Left ventricle myocardium inferior (tissue), 1 donor: ENCODE measurements at regions not wholly inside any gene's neighbourhood (a gene's known extent, or its start where the extent isn't known, plus 50 kb on each side); places are given as distances from the start of the nearest gene placed in this dataset.

Experiments
- DNase-seq: peaks from one replicate; pipeline ENCODE4 v3.0.0-alpha.2; 2020
- H3K27ac ChIP-seq: fragments of 200-600 bp; replicated peaks from 2 replicates; pipeline ENCODE4 v1.8.0; 2021
- H3K27me3 ChIP-seq: fragments of 200-600 bp; 2 replicates; pipeline ENCODE4 v1.8.0; 2021; ENCODE audit warnings: low read depth
- H3K36me3 ChIP-seq: fragments of 200-600 bp; 2 replicates; pipeline ENCODE4 v1.8.0; 2021
- H3K4me1 ChIP-seq: fragments of 200-600 bp; 2 replicates; pipeline ENCODE4 v1.8.0; 2021
- H3K4me3 ChIP-seq: fragments of 200-600 bp; 2 replicates; pipeline ENCODE4 v1.8.0; 2021; ENCODE audit warnings: mild to moderate bottlenecking, moderate library complexity
- H3K9me3 ChIP-seq: fragments of 200-600 bp; replicated peaks from 2 replicates; pipeline ENCODE4 v1.8.0; 2021
- CTCF ChIP-seq: fragments of 200-600 bp; IDR thresholded peaks from 2 replicates; pipeline ENCODE4 v1.8.0; 2021; ENCODE audit warnings: antibody characterized with exemption, mild to moderate bottlenecking, borderline replicate concordance
- intact Hi-C: fragments of 100-400 bp; cut with micrococcal nuclease; formaldehyde crosslinking; loops from one replicate; pipeline ENCODE4 v1.11.0; 2022
- donor health status: DM: no; HTN: yes; CAD: no; lungs with severe emphysema.

- peaks cover 8% of the 10 kb centered on the region for H3K4me1 ChIP-seq
- no peak overlapping the region for H3K27ac ChIP-seq
- H3K27me3 ChIP-seq, result no peaks in the 10 kb centered on the region
- intact Hi-C loops, result no loop called here
- H3K4me3 ChIP-seq, result no peak overlapping the region
- DNase-seq, result no peak
- H3K9me3 ChIP-seq, result no peaks in the 10 kb centered on the region
- no peak for TF ChIP-seq CTCF
- no peaks in the 10 kb centered on the region for H3K36me3 ChIP-seq
These were observed 159.6 kb upstream of the KLF3 start for GRCh38 chr4:38504396-38504715.

DNA sequence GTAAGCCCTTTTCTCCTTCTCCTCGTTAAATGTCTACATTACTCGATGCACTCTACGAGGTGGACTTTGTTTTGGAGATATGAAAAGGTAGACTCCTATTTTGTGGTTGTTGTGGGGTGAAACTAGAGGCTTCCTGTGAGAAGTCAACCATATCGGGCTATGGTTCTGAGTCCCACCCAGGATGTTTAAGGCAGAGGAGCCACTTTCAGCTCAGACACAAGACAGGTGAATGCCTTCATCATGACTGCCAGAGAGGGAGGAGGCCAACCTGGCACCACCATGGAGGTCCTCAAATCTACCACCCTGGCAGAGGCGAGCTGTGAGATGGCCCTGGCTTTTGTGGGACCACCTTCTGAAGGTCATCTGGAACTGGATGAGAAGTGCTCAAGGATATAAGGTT, 154.4 kb upstream of the KLF3 start:
- no peaks in the 10 kb centered on the region for H3K36me3 ChIP-seq
- H3K4me1 ChIP-seq, result no peaks in the 10 kb centered on the region
- TF ChIP-seq CTCF, result no peak
- intact Hi-C loops, result no loop called here
- no peaks in the 10 kb centered on the region for H3K9me3 ChIP-seq
- H3K27ac ChIP-seq, result no peak overlapping the region
- DNase-seq, result no peak
- H3K4me3 ChIP-seq, result no peak overlapping the region
- no peaks in the 10 kb centered on the region for H3K27me3 ChIP-seq

DNA sequence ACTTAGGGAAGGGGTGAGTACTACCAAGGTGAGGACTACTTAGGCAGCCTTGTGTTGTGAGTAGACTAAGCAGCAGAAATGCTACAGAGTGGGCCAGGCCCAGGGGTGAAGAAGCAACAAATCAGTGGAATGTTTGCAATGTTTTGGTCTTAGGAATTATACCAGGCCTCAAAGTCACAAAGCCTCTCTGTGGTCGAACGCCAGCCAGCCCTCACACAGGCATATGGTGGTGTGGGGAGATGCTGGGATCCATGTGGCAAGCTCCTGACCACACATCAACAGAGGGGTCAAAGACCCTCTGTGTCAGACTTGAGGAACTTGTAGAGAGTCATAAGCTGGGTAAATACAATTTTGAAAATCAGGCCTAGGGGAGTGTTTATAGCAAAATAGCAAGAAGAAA, 153.8 kb upstream of the KLF3 start:
- intact Hi-C loops, result no loop called here
- no peaks in the 10 kb centered on the region for H3K4me1 ChIP-seq
- no peaks in the 10 kb centered on the region for H3K36me3 ChIP-seq
- no peaks in the 10 kb centered on the region for H3K9me3 ChIP-seq
- H3K27me3 ChIP-seq, result no peaks in the 10 kb centered on the region
- no peak overlapping the region for H3K4me3 ChIP-seq
- DNase-seq, result no peak
- TF ChIP-seq CTCF, result no peak
- no peak overlapping the region for H3K27ac ChIP-seq

GRCh38 chr4:38511702-38512101, 152.3 kb upstream of the KLF3 start:
- no peak for TF ChIP-seq CTCF
- Histone ChIP-seq H3K4me1 (no peaks in the 10 kb centered on the region), H3K36me3 (no peaks in the 10 kb centered on the region), H3K27me3 (no peaks in the 10 kb centered on the region), H3K4me3 (no peak overlapping the region), H3K9me3 (no peaks in the 10 kb centered on the region), H3K27ac (no peak overlapping the region)
- no peak for DNase-seq
- intact Hi-C loops, result no loop called here

- intact Hi-C loops, result no loop called here
- no peak for DNase-seq
- Histone ChIP-seq H3K4me3 (no peak overlapping the region), H3K4me1 (no peaks in the 10 kb centered on the region), H3K27me3 (no peaks in the 10 kb centered on the region), H3K27ac (no peak overlapping the region), H3K9me3 (no peaks in the 10 kb centered on the region), H3K36me3 (no peaks in the 10 kb centered on the region)
- TF ChIP-seq CTCF, result no peak
These were observed 151.2 kb upstream of the KLF3 start for GRCh38 chr4:38512840-38513239.
